GM19324 (cell line): ENCODE measurements at regions not wholly inside any gene's neighbourhood (a gene's known extent, or its start where the extent isn't known, plus 50 kb on each side); places are given as distances from the start of the nearest gene placed in this dataset.
"Not testable (repeated sequence)": the region's sequence is repeated elsewhere in the genome, so short reads cannot be mapped to it uniquely, and the experiment has no call there.

Experiments used
- ATAC-seq: cut with Tn5 transposase; IDR thresholded peaks from one replicate; pipeline ENCODE4 v1.9.1; 2021; ENCODE audit warnings: mild to moderate bottlenecking, moderate library complexity; ENCODE audit not compliant: unreplicated experiment, low FRiP score

DNA sequence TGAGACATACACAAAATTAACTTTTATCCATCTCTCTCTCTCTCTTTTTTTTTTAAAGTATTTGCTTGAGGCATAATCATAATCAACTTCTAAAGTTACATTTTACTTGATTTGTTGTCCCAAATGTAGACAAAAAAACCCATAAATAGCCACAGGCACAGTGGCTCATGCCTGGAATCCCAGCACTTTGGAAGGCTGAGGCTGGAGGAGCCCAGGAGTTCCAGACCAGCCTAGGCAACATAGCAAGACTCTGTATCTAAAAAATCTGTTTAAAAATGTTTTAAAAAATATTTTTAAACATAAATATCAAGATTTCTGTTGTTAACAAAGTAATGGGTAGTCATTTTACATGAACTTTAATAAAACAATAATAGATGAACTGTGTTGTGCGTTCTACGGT lies 4791.1 kb upstream of the OR11H1 start:
- ATAC-seq = not testable (repeated sequence)

DNA sequence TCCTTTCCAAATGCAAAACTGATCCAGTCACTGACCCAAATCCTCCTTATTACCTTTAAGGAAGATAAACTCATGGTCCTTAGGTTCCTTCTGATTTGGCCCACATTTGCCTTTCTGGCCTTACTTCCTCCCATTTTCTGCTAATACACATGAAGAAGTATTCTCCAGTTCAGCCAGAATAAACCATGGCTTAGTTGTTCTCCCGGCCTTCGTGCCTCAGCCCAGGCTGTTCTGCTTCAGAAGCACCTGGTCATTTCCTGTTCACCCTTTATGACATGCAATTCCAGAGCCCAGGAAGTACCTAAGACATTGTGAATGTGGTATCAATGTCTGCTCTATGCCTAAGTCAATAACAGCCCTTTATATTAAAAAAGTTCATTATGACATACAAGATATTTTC lies 4790.1 kb upstream of the OR11H1 start:
- ATAC-seq = not testable (repeated sequence)

DNA sequence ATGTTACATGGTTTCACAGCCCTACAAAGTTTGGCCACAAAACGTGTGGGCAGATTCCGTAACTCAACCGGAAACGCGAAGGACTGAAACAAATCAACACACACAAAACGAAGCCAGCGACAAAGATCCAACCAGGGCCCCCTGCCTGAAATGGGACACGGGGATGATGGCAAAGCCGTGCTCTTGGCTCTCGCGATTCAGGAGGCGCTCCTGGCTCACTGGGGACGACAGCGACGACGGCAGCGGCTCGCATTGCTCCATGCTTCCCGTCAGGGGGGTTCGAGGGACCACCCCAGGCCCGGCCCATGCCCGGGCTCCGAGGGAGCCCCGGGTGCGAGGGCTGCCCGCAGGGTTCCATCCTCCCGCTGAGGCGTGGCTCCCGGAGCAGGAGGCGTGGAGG lies 4786.8 kb upstream of the OR11H1 start:
- no peak for ATAC-seq

DNA sequence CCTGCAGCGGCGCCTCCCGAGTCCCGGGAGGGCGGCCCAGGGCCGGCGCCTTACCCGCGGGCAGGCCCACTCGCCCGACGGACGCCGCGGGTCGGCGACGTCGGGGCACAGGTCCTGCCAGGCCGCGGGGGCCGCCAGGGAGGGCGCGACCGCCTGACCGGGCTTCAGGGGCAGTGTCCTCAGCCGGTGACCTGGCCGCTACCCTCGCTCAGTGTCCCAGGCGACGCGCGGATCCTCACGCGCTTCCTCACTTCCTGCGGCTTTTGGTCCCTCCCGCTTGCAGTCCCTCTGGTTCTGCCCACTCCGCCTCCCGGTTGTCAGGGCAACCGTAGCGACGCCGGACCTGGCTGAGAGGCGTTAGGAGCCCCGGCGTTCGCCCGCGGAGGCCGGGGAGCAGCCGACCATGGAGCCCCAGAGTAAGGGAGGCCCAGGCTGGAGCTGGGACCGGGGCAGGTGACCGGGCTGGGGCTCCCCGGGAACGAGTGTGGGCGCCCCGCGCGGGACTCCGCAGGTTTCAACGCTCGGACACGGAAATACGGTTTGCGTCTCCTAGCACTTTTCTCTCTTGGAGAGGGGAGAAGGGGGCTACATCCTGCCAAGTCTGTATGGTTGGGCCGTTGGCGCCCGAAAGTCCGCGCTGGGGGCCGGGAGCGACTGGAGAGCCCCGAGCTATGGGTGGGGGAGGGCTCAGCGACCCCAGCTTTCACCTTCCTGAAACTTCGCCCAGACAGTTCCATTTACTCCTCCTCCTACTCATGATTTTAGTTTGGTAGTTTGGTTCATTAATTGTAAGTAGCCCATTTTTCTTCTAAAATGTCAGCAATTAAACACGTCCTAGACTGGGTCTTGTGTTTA lies 4786.0 kb upstream of the OR11H1 start:
- ATAC-seq = not testable (repeated sequence)

DNA sequence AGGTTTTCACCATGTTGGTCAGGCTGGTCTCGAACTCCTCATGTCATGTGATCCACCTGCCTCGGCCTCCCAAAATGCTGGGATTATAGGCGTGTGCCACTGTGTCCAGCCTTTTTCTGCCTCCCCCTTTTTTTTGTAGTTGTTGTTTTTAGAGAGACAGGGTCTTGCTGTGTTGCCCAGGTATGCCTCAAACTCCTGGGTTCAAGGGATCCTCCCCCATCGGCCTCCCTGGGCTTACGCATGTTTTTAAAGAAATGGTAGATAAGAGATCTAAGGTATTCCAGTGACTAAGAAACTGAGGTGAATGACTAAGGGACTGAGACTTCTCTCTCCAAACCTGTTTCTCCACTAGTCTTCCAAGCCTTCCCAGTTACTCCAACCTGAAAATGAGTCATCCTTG lies 4781.6 kb upstream of the OR11H1 start:
- not testable (repeated sequence) for ATAC-seq

DNA sequence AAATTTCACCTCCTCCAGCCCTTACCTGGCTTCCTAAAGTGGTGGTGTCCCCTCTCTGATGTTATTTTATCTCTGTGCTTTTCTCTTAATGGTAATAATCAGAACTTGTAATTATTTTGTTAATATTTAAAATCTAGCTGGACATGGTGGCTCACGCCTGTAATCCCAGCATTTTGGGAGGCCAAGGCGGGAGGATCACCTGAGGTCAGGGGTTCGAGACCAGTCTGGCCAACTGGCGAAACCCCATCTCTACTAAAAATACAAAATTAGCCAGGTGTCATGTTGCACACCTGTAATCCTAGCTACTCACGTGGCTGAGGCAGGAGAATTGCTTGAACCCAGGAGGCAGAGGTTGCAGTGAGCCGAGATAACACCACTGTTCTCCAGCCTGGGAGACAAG lies 4780.8 kb upstream of the OR11H1 start:
- not testable (repeated sequence) for ATAC-seq

DNA sequence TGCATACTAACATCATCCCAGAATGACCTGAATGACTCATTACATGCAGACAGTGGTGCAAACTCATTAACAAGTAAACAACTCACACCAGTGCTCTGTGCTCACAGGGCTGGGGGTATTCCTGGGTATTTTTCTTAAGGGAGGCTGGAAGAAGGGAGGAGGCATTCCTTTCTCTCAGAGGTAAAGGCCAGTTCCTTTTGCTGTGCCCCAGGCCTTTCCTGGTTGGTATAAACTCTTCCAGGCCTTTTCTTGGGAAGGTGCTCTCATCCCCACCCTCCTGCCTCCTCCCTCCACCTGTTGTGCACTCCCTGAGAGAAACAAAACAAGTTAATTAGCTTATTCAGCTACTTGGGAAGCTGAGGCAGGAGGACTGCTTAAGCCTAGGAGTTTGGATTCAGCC lies 4779.2 kb upstream of the OR11H1 start:
- ATAC-seq = not testable (repeated sequence)

DNA sequence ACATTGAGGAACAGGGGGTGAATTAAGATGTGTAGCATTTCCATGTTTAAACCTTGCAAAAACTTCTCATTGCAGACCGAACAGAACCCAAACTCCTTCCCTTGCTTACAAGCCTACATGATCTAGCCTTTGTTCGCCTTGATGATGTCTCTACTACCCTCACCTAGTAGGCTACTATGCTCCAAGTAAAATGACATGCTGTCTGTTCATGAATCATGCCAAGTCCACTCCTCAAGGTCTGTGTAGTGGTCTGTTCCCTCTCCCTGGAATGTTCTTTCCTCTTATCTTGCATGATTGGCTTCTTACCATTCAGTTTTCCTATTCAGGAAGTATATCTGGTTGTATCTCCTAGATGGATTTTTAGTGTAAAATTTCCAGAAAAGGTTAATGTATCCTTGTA lies 4778.6 kb upstream of the OR11H1 start:
- peak; percentile 42 for ATAC-seq

DNA sequence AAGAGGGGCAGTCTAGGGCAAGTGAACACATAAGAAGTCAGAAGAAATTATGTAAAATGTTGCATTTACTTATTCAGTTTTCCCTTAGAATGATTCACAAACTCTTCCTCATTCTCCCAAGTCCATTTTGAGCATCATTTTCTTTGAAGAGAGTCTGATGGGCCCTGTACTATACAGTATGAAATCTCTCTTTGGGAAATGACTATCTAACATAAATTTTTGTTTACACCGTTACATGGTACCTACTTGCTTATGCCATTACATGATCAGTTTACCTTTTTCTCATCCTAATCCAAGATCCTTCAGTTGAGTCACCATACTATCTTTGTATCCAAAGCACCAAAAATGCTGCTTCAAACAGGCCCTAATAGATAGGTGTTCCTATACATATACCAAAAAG lies 4774.4 kb upstream of the OR11H1 start:
- not testable (repeated sequence) for ATAC-seq

DNA sequence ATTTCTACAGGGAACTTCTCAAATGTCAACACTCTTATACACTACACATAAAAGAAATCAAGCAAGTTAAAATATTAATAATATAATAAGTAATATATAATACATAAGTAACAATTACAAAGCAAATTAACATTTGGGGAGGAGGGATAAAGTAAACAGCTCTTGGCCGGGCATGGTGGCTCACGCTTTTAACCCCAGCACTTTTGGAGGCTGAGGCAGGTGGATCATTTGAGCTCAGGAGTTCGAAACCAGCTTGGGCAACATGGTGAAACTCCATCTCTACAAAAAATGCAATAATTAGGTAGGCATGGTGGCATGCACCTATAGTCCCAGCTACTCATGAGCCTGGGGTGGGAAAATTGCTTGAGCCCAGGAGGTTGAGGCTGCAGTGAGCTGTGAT lies 4772.6 kb upstream of the OR11H1 start:
- not testable (repeated sequence) for ATAC-seq

DNA sequence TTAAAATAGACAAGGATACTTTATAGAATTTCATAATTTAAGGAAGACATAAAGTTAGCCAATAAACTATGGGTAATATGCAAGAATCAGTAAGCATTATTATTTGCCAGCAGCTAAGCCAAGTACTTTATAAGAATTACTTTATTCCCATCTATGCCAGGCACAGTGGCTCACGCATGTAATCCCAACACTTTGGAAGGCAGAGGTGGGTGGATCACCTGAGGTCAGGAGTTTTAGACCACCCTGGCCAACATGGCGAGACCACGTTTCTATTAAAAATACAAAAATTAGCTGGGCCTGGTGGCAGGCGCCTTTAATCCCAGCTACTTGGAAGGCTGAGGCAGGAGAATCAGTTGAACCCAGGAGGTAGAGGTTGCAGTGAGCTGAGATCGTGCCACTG lies 4767.6 kb upstream of the OR11H1 start:
- not testable (repeated sequence) for ATAC-seq

DNA sequence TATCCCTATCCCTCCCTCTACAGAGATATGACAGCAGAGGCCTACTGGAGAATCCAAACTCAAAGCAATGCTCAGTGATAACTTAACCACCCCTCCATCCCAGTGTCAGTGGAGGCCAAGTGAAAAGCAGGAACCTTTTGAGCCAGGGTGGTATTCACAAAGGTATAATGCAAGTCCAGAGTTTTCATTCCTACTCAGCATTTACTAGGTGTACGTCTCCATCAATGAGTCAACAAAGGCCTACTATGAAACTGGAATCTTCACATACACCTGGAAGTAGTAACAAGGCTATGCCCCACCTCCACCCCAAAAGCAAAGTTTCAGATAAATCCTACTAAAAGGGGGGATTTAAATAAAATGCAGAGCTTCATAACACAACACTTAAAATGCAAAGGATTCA lies 4761.7 kb upstream of the OR11H1 start:
- not testable (repeated sequence) for ATAC-seq

DNA sequence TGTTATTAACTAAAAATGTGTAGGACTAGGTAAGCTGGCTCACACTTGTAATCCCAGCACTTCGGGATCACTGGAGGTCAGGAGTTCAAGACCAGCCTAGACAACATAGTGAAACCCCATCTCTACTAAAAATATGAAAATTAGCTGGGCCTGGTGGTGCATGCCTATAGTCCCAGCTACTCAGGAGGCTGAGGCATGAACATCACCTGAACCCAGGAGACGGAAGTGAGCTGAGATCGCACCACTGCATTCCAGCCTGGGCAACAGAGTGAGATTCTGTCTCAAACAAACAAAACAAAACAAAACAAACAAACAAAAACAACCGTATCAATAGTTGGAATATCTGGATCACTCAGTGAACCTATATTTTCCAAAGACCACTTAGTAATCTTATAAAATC lies 4759.1 kb upstream of the OR11H1 start:
- not testable (repeated sequence) for ATAC-seq

DNA sequence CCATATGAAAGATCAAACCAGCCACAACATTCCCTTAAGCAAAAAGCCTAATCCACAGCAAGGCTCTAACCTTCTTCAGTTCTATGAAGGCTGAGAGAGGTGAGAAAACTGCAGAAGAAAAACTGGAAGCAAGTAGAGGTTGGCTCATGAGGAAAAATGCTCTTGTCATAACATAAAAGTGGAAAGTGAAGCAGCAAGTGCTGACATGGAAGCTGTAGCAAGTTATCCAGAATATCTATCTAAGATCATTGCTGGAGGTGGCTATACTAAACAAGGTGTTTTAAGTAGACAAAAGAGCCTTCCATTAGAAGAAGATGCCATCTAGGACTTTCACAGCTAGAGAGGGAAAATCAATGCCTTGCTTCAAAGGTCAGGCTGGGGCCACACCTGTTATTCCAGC lies 4756.2 kb upstream of the OR11H1 start:
- ATAC-seq = not testable (repeated sequence)

DNA sequence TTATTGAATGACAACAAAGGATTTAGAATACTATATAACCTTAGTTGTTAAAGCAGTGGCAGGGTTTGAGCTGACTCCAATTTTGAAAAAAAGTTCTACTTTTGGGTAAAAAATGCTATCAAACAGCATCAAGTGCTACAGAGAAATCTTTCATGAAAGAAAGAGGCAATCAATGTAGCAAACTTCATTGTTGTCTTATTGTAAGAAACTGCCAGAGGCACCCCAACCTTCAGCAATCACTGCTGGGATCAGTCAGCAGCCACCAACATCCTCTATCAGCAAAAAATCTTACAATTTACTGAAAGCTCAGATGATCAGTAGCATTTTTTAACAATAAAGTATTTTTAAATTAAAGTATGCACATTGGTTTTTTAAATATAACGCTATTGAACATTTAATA lies 4754.7 kb upstream of the OR11H1 start:
- ATAC-seq = not testable (repeated sequence)

DNA sequence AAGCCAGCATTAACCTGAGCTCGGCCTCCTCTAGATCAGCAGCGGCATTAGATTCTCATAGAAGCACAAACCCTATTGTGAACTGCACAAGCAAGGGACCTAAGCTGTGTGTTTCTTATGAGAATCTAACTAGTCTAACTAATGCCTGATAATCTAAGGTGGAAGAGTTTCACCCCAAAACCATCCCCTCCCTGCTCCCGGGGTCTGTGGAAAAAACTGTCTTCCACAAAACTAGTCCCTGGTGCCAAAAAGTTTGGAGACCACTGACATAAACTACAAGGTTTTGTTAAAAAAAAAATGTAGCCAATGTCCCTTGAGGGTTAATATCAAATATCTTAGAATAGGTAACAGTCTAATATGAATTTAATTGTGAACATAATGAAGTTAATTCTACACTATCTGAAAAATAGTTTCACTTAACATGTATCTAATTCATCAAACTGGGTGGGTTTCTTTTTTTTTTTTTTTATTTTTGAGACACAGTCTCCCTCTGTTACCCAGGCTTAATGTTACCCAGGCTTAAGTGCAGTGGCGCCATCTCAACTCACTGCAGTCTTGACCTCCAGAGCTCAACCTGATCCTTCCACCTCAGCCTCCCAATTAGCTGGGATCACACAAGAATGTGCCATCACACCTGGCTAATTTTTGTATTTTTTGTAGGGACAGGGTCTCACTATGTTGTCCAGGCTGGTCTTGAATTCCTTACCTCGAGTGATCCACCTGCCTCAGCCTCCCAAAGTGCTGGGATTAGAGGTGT lies 4752.2 kb upstream of the OR11H1 start:
- not testable (repeated sequence) for ATAC-seq

DNA sequence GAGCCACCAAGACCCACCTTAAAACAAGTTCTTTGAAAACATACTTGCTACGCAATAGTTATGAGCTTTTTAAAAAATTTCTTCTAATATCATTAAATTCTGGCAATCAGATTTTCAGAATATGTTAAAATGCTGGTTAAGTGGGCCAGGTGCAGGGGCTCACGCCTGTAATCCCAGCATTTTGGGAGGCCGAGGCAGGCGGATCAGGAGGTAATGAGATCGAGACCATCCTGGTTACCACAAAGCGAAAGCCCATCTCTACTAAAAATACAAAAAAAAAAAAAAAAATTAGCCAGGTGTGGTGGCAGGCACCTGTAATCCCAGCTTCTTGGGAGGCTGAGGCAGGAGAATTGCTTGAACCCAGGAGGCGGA lies 4751.6 kb upstream of the OR11H1 start:
- not testable (repeated sequence) for ATAC-seq

DNA sequence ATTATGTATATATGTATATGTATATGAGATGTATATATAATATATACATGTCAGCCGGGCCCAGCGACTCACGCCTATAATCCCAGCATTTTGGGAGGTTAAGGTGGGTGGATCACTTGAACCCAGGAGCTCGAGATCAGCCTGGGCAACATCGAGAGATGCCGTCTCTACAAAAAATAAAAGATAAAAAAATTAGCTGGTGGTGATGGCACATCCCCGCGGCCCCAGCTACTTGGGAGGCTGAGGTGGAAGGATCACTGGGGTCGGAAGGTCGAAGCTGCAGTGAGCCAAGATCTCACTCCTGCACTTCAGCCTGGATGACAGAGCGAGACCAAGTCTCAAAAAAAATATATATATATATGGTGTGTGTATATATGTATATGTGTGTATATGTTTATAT lies 4750.3 kb upstream of the OR11H1 start:
- not testable (repeated sequence) for ATAC-seq

DNA sequence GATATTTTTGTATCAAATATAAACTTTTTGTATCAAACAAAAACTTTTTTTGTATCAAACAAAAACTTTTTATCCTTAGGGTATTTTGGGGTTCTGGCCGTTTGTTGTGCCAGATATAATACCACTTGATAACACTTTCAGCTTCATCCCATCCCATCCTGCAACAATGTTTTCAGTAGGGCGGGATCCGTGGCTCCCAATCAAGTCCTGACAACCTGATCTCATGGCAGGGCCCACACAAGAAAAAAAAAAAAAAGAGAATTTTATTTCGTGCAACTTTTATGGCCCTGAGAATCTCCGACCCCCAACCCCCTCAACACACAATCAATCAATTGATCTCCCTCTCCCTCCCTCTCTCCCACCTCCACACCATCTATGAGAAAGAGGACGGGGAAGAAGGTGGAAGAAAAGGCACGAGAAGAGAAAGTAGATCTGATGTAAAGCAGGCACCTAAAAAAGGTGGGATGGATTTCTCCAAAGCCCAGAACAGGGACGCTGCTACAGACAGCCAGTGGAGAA lies 4749.6 kb upstream of the OR11H1 start:
- no peak for ATAC-seq

DNA sequence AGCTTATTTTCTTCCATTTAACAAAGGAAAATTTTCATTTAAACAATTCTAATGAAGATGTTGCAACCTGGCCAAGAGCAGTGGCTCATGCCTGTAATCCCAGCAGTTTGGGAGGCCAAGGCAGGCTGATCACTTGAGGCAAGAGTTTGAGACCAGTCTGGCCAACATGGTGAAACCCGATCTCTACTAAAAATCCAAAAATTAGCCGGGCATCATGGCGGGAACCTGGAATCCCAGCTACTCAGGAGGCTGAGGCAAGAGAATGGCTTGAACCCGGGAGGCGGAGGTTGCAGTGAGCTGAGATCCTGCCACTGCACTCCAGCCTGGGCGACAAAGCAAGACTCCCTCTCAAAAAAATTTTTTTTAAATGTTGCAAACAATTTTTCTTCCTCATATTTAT lies 4748.8 kb upstream of the OR11H1 start:
- ATAC-seq = not testable (repeated sequence)

DNA sequence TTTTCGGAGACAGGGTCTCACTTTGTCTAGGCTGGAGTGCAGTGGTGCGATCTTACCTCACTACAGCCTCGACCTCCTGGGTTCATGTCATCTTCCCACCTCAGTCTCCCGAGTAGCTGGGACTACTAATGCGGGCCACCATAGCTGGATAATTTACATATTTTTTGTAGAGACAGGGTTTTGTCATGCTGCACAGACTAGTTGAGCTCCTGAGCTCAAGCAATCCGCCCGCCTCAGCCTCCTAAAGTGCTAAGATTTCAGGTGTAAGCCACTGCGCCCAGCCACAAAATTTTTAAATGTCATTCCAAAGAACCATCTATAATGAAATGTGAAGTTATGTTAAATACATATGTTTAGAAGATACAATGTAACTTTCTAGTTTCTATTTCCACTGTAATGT lies 4747.7 kb upstream of the OR11H1 start:
- ATAC-seq = no peak
